A172 (cell line): ENCODE measurements at regions not wholly inside any gene's neighbourhood (a gene's known extent, or its start where the extent isn't known, plus 50 kb on each side); places are given as distances from the start of the nearest gene placed in this dataset.
"Not testable (repeated sequence)": the region's sequence is repeated elsewhere in the genome, so short reads cannot be mapped to it uniquely, and the experiment has no call there.

Source experiments
- DNase-seq: peaks from one replicate; pipeline ENCODE4 v3.0.0-alpha.2; 2015; ENCODE audit warnings: low spot score

GRCh38 chr3:181609030-181609767 is 102.5 kb upstream of the SOX2 start:
- no peak for DNase-seq

- no peak for DNase-seq
Measured at GRCh38 chr3:181604267-181604666, 107.5 kb upstream of the SOX2 start.

- DNase-seq: no peak
Measured at GRCh38 chr3:181596126-181596525, 115.6 kb upstream of the SOX2 start.

GRCh38 chr3:181590939-181591338 is 120.8 kb upstream of the SOX2 start:
- DNase-seq: not testable (repeated sequence)

DNA sequence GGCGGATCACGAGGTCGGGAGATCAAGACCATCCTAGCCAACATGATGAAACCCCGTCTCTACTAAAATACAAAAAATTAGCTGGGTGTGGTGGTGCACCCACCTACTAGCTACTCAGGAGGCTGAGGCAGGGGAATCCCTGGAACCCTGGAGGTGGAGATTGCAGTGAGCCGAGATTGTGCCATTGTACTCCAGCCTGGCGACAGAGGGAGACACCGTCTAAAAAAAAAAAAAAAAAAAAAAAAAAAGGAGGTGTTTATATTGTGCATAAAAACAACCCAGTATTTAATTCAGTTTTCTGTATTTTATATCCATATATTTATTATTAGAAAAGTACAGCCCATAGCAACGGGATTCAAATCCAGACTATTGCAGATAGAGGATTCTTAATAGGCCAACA is 129.1 kb upstream of the SOX2 start:
- DNase-seq: no peak

DNA sequence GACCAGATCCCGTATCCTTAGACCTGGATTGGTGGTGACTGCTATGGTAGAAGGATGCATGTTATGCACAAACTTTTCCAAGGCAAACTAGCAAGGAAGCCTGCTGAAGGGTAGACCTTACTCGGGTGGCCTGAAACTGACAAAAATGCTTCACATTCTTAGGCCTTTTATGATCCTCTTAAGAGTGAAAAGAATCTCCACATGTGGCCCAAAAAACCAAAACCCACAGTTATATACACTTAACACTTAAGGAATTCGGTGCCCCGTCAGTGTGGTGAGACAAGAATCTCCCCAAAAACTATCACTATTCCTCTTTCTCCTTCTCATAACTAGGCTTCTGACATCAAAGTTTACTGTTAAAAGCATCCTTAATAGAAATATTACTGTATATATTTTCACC is 130.1 kb upstream of the SOX2 start:
- peak; percentile 9 for DNase-seq

- no peak for DNase-seq
Measured at GRCh38 chr3:181578743-181579142, 133.0 kb upstream of the SOX2 start.

DNA sequence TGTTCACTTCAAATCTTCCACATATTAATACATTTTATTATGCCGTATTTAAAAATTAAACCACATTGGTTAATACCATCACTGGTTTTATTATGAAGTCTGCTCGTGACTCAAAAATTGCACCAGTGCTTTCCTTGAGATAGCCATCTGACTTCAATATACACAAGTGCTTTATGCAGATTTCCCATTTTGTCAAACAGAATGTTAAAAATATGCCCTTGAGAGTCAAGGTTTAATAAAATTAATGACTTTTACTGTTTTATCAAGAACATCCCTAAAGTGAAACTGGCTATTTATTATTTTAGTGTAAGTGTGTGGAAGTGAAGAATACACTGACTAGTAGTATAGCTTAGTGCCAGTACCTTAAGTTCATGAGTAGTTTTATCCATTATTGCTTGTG is 139.3 kb upstream of the SOX2 start:
- no peak for DNase-seq

GRCh38 chr3:181570472-181570871 is 141.3 kb upstream of the SOX2 start:
- DNase-seq: no peak

DNA sequence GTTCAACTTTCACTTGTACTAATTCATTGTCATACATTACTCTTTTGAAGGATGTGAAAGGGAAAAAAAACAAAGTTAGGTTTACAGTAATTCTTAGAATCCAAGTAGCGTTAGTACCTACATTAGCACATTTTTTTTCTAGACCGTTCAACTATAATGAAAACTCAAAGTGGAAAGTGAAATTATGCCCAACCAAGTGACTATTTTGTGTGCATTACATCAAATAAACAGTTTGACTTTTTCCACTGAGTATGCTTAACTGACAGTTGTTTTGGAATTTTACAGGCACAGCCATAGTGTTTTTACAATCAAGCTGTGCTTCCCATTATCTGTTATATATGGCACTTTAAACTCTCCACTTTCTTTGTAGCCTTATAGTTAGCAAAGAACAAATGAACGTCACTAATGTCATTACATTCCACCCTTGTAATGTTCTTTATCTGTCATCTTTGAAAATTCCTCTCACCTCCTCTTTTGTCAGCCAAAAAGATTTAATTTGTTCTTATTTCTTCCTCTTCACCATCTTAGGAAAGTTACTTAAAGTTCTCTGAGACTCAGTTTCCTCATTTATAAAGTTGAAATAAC is 142.3 kb upstream of the SOX2 start:
- no peak for DNase-seq

- no peak for DNase-seq
Measured at GRCh38 chr3:181568693-181569092, 143.0 kb upstream of the SOX2 start.

DNA sequence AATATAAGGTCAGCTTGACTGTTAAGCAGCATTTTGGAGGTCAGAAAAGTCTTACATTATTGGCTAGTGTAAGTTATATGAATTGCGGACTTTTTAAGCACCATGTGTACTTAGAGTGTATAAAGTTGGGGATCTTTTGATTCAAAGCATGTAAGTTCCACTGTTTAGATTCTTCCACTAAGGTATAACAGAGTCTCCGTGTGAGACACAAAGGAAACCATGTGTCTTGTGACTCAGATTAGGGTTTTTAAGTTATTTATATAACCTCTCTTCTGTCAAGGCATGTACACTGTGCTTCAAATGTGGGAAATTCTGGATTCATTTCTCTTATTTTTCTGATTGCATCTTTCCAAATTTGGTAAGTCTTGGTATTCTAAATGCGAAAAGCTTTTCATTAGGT is 143.5 kb upstream of the SOX2 start:
- no peak for DNase-seq

- no peak for DNase-seq
Measured at GRCh38 chr3:181567311-181568075, 144.2 kb upstream of the SOX2 start.

DNA sequence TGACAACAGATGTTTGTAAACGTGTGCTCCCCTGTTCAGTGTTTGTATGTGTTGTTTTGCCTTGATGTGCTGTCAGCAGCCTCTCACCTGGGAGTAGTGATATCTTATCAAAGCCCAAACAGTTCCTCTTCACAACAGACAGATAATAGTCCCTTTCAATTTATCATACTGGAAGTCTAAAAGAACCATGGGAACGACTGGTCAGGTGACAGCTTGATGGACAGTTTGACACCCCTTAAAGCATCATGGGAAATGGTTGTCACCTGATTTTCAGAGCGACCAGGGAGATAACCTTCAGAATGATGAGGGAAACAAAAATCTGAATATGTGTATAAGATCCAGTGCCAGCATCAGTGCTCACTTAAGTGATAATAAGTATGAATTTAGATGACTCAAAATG is 146.3 kb upstream of the SOX2 start:
- no peak for DNase-seq

DNA sequence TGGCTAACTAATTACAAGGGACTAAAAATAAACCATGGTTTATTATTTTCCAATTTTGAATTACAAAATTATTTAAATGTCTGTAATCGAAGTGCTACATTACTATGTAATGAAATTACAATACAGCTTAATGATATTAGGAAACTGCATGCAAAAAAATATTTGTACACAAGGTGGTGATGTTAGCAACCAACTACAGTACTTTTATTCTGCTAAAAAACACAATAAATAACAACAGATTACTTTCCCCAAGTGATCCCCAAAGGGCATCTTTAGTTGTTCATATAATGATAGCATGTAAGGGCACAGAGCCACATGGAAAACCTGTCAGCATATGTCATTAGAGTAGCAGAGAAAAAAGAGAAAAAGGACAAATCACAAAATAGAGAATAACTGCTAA is 147.5 kb upstream of the SOX2 start:
- DNase-seq: no peak

DNA sequence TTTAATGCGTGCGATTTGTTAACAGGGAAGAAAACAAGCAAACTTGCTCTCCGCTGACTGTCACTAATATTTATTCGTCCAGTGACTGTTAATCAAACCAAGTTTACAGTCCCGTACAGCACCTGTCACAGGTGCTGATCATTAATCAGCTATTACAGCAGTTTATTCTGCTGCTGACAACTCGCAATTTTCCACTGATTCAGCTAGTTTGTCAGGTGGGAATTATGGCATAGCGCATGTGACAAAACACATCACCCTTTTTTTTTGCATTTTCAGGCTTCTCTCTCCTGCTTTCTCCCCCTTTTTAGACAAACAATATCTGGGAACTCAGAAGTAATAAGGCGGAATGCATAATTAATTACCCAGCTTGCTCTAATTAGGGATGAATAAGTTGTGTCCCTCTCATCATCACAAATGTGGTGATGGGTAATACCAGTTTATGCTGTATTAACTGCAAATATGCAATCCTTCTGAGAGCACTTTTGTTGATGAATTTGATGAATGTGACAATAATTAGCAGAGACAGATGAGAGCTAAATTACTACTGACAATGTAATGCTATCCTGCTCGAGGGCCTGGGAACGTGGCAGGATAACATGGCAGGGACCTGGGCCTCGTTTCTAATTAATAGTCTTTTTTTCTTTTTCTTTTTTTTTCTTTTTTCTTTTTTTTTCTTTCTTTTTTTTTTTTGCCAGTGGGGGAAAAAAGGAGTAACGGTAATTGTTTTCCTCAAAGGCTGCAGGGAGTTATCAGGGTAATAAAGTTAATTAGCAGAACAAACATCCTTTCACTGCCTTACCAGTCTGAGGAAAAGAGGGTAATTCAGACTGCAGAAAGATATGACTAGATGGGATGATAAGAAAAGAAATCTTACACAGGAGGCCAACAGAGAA is 150.3 kb upstream of the SOX2 start:
- no peak for DNase-seq

DNA sequence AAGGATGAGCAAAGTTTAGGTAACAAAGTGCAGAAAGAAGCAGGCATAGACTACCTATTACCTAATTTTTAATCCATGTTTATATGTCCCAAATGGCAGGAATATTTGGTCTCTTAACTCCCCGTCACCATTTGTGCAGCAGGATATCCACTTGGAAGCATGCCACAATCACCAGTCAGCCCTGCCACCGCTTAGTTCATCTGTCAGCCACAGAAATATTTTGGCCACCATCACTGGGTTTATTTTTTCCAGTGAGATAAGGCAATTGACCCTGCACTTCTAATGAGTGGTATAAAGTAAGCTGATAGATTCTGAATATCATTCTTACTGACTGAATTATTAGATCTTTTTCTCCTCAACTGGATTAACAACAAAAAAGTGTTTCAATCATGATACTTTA is 152.9 kb upstream of the SOX2 start:
- DNase-seq: peak; percentile 17

DNA sequence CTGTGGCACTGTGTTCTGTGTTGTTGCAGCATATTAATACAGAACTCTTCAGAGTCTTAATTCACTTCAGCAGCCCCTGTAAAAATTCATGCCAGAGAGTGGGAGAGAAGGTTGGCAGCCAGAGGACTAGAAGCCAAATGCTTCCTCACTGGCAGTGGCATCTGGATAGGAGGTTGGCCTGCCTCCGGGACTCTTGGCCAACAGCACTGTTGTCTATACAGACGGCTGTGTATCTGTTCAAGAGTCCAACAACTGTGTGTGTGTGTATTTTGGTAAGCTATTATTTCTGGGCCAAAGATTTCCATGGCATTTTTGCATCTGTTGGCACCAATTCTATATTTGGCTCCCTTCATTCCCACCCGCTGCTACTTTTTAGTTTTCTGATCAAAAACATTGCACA is 156.0 kb upstream of the SOX2 start:
- DNase-seq: no peak

DNA sequence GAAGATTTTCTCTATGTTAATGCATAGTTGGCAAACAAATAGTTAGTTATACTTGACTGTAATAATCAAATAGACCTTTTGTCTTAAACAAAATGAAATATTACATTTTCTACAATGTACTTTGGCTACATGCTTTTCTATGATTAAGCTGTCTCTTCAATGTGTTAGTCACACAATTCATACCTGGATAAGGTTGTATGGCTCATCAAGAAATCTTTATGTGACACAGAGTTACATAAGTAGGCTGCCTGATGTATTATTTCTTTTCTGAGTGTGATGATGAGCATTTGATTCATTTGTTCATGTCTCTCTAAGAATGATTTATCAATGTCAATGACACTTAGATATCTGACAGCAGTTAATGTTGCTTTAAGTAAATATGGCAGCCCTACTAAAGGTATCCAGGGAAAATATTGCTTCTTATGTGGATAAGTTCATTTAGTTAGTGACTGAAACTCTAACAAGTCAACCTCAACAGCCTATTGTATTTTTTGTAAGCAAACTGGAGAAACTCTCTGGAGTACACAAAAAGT is 157.4 kb upstream of the SOX2 start:
- no peak for DNase-seq

- peak; percentile 24 for DNase-seq
Measured at GRCh38 chr3:181549266-181549665, 162.5 kb upstream of the SOX2 start.

- no peak for DNase-seq
Measured at GRCh38 chr3:181541414-181541813, 170.3 kb upstream of the SOX2 start.

DNA sequence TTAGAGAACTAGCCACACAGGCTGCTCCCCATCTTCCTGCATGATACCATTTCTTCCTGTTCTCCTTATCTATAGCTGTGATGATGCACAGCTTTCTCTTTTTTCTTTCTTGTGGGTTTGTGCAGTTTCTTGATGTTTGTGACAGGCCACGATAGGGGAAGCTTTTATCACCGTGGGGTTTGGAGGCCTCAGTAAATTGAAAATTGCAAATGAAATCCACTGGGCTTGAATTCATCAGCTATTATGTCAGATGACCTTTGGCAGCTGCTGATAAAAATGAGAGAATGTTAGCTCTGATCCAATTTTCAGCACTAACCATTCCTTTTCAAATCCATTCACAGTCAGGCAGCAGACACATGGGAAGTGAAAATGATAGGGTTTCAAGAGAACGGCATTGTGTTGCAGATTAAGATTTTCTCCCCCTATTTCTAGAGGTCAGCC is 176.9 kb upstream of the SOX2 start:
- DNase-seq: no peak
